HepG2 (cell line): ENCODE measurements at regions not wholly inside any gene's neighbourhood (a gene's known extent, or its start where the extent isn't known, plus 50 kb on each side); places are given as distances from the start of the nearest gene placed in this dataset.
"Not testable (repeated sequence)": the region's sequence is repeated elsewhere in the genome, so short reads cannot be mapped to it uniquely, and the experiment has no call there.

ENCODE experiments used
- ATAC-seq: fragments of 200-7000 bp; cut with Tn5 transposase; 3 replicates; pipeline ENCODE4 v1.9.1; 2020; ENCODE audit warnings: mild to moderate bottlenecking, moderate library complexity
- BruUV-seq: library from RNA; stranded (reverse); fragments of 400-500 nt; replicated peaks from 2 replicates; lab custom pipeline; 2021; lab: Mats Ljungman, UMichigan
- CTCF ChIA-PET: fragments of 300-600 bp; formaldehyde crosslinking; extraction: SDS; loops from one replicate; lab custom pipeline; 2021; ENCODE audit warnings: low total read pairs, inconsistent platforms, low intra/inter-chr PET ratio; lab: Yijun Ruan, JAX
- POLR2A ChIA-PET: fragments of 350-600 bp; sonication (Branson Sonifier 250); formaldehyde crosslinking; loops from one replicate; lab custom pipeline; 2020; ENCODE audit warnings: antibody characterized with exemption, inconsistent platforms; lab: Yijun Ruan, JAX
- DNase-seq: peaks from one replicate; pipeline ENCODE4 v3.0.0-alpha.2; 2015; ENCODE audit warnings: low spot score
- FAIRE-seq: peaks from 3 replicates; lab custom pipeline; 2011; peaks lifted over from hg19 to GRCh38; lab: Jason Lieb, UNC
- H2AFZ ChIP-seq: one replicate; pipeline ENCODE4 v1.6.1; 2011; ENCODE audit warnings: low read length, inconsistent platforms
- H3K27ac ChIP-seq: fragments of 300-600 bp; 3 replicates; pipeline ENCODE4 v1.8.0; 2011; ENCODE audit warnings: mixed run types, mild to moderate bottlenecking, mixed read lengths, low read length, inconsistent platforms; ENCODE audit not compliant: insufficient read depth; ENCODE audit errors: extremely low read length
- H3K27me3 ChIP-seq, 2 experiments: fragments of 200-600 bp in 1 of 2; 2 replicates in 1 of 2; 3 replicates in 1 of 2; pipeline versions ENCODE4 v1.6.0 to v1.8.0; 2011; ENCODE audit warnings: low read length in 2 of 2, mild to moderate bottlenecking in 2 of 2, moderate library complexity in 2 of 2, inconsistent platforms in 1 of 2; ENCODE audit not compliant: insufficient read depth in 2 of 2, control insufficient read depth in 1 of 2
- H3K36me3 ChIP-seq, 2 experiments: fragments of 200-600 bp in 1 of 2; replicated peaks in 1 of 2; 2 replicates in 1 of 2; 3 replicates in 1 of 2; pipeline versions ENCODE4 v1.5.1 to v1.8.0; 2011; ENCODE audit warnings: low read length in 2 of 2, inconsistent platforms in 1 of 2; ENCODE audit not compliant: insufficient read depth in 2 of 2, control insufficient read depth in 1 of 2
- H3K4me1 ChIP-seq: 2 replicates; pipeline ENCODE4 v1.5.1; 2012; ENCODE audit warnings: low read length, inconsistent platforms; ENCODE audit not compliant: insufficient read depth
- H3K4me2 ChIP-seq: 2 replicates; pipeline ENCODE4 v1.6.0; 2011; ENCODE audit warnings: low read depth, low read length, inconsistent platforms
- H3K4me3 ChIP-seq, 3 experiments: fragments of 200-600 bp in 1 of 3; sonication (generic), shearing (Covaris generic) in 1 of 3; replicated peaks in 1 of 3; 2 replicates each; pipeline ENCODE4 v1.5.1; 2011 to 2016; ENCODE audit warnings: low read length in 3 of 3, inconsistent platforms in 2 of 3, low read depth in 2 of 3, mild to moderate bottlenecking in 2 of 3, control low read depth in 1 of 3, mixed read lengths in 1 of 3; ENCODE audit not compliant: insufficient read depth in 1 of 3
- H3K79me2 ChIP-seq: one replicate; pipeline ENCODE4 v1.6.1; 2011; ENCODE audit warnings: low read length, inconsistent platforms; ENCODE audit not compliant: insufficient read depth
- H3K9ac ChIP-seq: 2 replicates; pipeline ENCODE4 v1.6.0; 2011; ENCODE audit warnings: mild to moderate bottlenecking, low read depth, low read length, inconsistent platforms; ENCODE audit not compliant: insufficient read depth
- H3K9me3 ChIP-seq: 2 replicates; pipeline ENCODE4 v1.5.1; 2012; ENCODE audit warnings: mild to moderate bottlenecking, low read length
- H4K20me1 ChIP-seq: 2 replicates; pipeline ENCODE4 v1.6.0; 2011; ENCODE audit warnings: inconsistent platforms, mild to moderate bottlenecking, low read length, moderate library complexity; ENCODE audit not compliant: insufficient read depth
- ETV5 ChIP-seq: IDR thresholded peaks from 2 replicates; pipeline ENCODE4 v1.6.1; 2018; ENCODE audit warnings: missing biosample characterization, missing genetic modification reagents, inconsistent platforms, borderline replicate concordance
- KDM5B ChIP-seq: sonication (generic); formaldehyde crosslinking; IDR thresholded peaks from 2 replicates; pipeline ENCODE4 v1.4.0; 2020; ENCODE audit warnings: missing genetic modification reagents, mild to moderate bottlenecking, borderline replicate concordance
- RBM22 ChIP-seq: fragments of 200-400 bp; formaldehyde crosslinking; optimal IDR thresholded peaks from 2 replicates; pipeline ENCODE3; 2017; ENCODE audit warnings: mild to moderate bottlenecking, low read length, moderate library complexity
- SPEN ChIP-seq: sonication (generic); formaldehyde crosslinking; IDR thresholded peaks from 2 replicates; pipeline ENCODE4 v1.5.1; 2020; ENCODE audit warnings: low read depth, mild to moderate bottlenecking, missing genetic modification reagents
- ZC3H4 ChIP-seq: sonication (generic); formaldehyde crosslinking; IDR thresholded peaks from 2 replicates; pipeline ENCODE4 v1.4.0; 2020; ENCODE audit warnings: missing genetic modification reagents, borderline replicate concordance
- ZNF232 ChIP-seq: sonication (generic); formaldehyde crosslinking; IDR thresholded peaks from 2 replicates; pipeline ENCODE4 v1.4.0; 2020; ENCODE audit warnings: missing genetic modification reagents, borderline replicate concordance
- ZNF275 ChIP-seq: sonication (generic); formaldehyde crosslinking; IDR thresholded peaks from 2 replicates; pipeline ENCODE4 v1.8.0; 2022; ENCODE audit warnings: missing genetic modification reagents, mild to moderate bottlenecking, inconsistent platforms, borderline replicate concordance
- ZNF547 ChIP-seq: sonication (generic); formaldehyde crosslinking; IDR thresholded peaks from 2 replicates; pipeline ENCODE4 v1.5.1; 2020; ENCODE audit warnings: mild to moderate bottlenecking, missing genetic modification reagents
- ZNF772 ChIP-seq: sonication (generic); formaldehyde crosslinking; IDR thresholded peaks from 2 replicates; pipeline ENCODE4 v1.5.0; 2020; ENCODE audit warnings: mild to moderate bottlenecking, missing genetic modification reagents
- WGBS: methylation state at CpG from one replicate; pipeline ENCODE4 v1.1.6; 2017; ENCODE audit warnings: low lambda C conversion rate; 5-methylcytosine and 5-hydroxymethylcytosine counted together
- in situ Hi-C: cut with HindIII; loops from 2 replicates; pipeline ENCODE4 v1.10.0; 2017; ENCODE audit warnings: low pct_unique_long_range_greater_than_20kb; ENCODE audit not compliant: extremely low pct_ligation_motif_present
- intact Hi-C: fragments of 100-400 bp; cut with micrococcal nuclease; formaldehyde crosslinking; loops from one replicate; pipeline ENCODE4 v1.10.0; 2022; ENCODE audit not compliant: unreplicated experiment

GRCh38 chr3:191593486-191593885, 132.5 kb downstream of the PYDC2 start:
- no peaks in the 10 kb centered on the region for H3K4me1 ChIP-seq
- H3K4me3 ChIP-seq: no peak overlapping the region
- no peaks in the 10 kb centered on the region for H3K36me3 ChIP-seq
- ChIA-PET POLR2A (no interaction called here), CTCF (no interaction called here)
- H3K79me2 ChIP-seq: no peaks in the 10 kb centered on the region
- FAIRE-seq (no peak), DNase-seq (no peak), ATAC-seq (no peak)
- BruUV-seq: no TSS peak
- no peak overlapping the region for H3K4me2 ChIP-seq
- H3K27ac ChIP-seq: no peak overlapping the region
- intact Hi-C loops (no loop called here), in situ Hi-C loops (no loop called here)
- no peak for TF ChIP-seq ZNF772
- TF ChIP-seq ZNF232: no peak
- no peak for TF ChIP-seq RBM22
- no peak for TF ChIP-seq ZNF275
- TF ChIP-seq SPEN (CRISPR knock-in tag): no peak
- no peak for TF ChIP-seq ETV5 (CRISPR knock-in tag)
- TF ChIP-seq ZNF547 (CRISPR knock-in tag): no peak
- TF ChIP-seq KDM5B (CRISPR knock-in tag): no peak
- TF ChIP-seq ZC3H4: no peak
- no peak overlapping the region for H2AFZ ChIP-seq
- H3K9me3 ChIP-seq: no peaks in the 10 kb centered on the region
- WGBS: 28% methylated on average over 1 of the region's 1 CpG
- no peaks in the 10 kb centered on the region for H3K27me3 ChIP-seq
- no peaks in the 10 kb centered on the region for H4K20me1 ChIP-seq
- H3K9ac ChIP-seq: no peak overlapping the region

DNA sequence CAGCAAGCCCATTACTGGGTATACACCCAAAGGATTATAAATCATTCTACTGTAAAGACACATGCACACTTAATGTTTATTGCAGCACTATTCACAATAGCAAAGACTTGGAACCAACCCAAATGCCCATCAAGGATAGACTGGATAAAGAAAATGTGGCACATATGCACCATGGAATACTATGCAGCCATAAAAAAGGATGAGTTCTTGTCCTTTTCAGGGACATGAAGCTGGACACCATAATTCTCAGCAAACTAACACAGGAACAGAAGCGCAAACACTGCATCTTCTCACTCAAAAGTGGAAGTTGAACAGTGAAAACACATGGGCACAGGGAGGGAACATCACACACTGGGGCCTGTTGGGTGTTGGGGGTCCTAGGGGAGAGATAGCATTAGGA, 154.5 kb downstream of the PYDC2 start:
- H3K27ac ChIP-seq, H3K4me1 ChIP-seq, CTCF ChIA-PET, H3K9me3 ChIP-seq, H3K79me2 ChIP-seq, in situ Hi-C loops, ATAC-seq, DNase-seq, H3K4me3 ChIP-seq, H3K36me3 ChIP-seq, H4K20me1 ChIP-seq, FAIRE-seq, H3K4me2 ChIP-seq, intact Hi-C loops, H3K27me3 ChIP-seq, POLR2A ChIA-PET, H2AFZ ChIP-seq, BruUV-seq, H3K9ac ChIP-seq: not testable (repeated sequence)
- WGBS: 0% methylated on average over 1 of the region's 1 CpG
